ENCODE measurements at regions not wholly inside any gene's neighbourhood (a gene's known extent, or its start where the extent isn't known, plus 50 kb on each side); places are given as distances from the start of the nearest gene placed in this dataset.

- no peak overlapping the region for H3K4me2 ChIP-seq
- FAIRE-seq (no peak), ATAC-seq (no peak), DNase-seq (ENCODE audit: low read depth in 1 of 2, low spot score in 1 of 2) (no peak)
- no peaks in the 10 kb centered on the region for H3K9me3 ChIP-seq
- ChIA-PET CTCF (interaction anchor here (1.2 to 1.3 kb wide), 2 partner anchors 54 to 423 kb away, joined by 4 to 5 read pairs; no protein-coding TSS in a partner anchor), POLR2A (no interaction called here)
- no peak overlapping the region for H3K4me3 ChIP-seq
- 83% methylated on average over 4 of the region's 8 CpGs for WGBS (ENCODE audit: missing lambda C conversion rate)
- H3K4me1 ChIP-seq, result peaks cover 12% of the 10 kb centered on the region
- H3K27ac ChIP-seq, result no peak overlapping the region
- TF ChIP-seq ZNF302 (CRISPR knock-in tag; IDR thresholded peaks at IDR 0.05) (no peak), TP53 (CRISPR knock-in tag; IDR thresholded peaks at IDR 0.05) (no peak), CBX8 (IDR thresholded peaks at IDR 0.05) (no peak), REST (IDR thresholded peaks at IDR 0.05) (no peak), MAZ (IDR thresholded peaks at IDR 0.05; ENCODE audit: borderline replicate concordance, low read depth, low read length) (no peak), HOXB5 (CRISPR knock-in tag; IDR thresholded peaks at IDR 0.05) (no peak), HES2 (IDR thresholded peaks at IDR 0.05) (no peak), FOXS1 (CRISPR knock-in tag; IDR thresholded peaks at IDR 0.05) (no peak), CEBPB (IDR thresholded peaks at IDR 0.05) (no peak), NPAS2 (CRISPR knock-in tag; IDR thresholded peaks at IDR 0.05; ENCODE audit: borderline replicate concordance) (no peak), HDAC2 (IDR thresholded peaks at IDR 0.05) (no peak), PHF8 (IDR thresholded peaks at IDR 0.05; ENCODE audit: borderline replicate concordance, low read depth) (no peak), CHD2 (IDR thresholded peaks at IDR 0.05; ENCODE audit: low read length, partially characterized antibody) (no peak), NFE2L2 (conservative IDR thresholded peaks at IDR 0.05; ENCODE audit: low read length) (no peak)
Observed at GRCh38 chr5:96282020-96282419, 151.0 kb downstream of the PCSK1 start.

- 63% methylated on average over 2 of the region's 2 CpGs for WGBS (ENCODE audit: missing lambda C conversion rate)
- TF ChIP-seq MYC (IDR thresholded peaks at IDR 0.05; ENCODE audit: borderline replicate concordance, low read length) (no peak), ESRRA (IDR thresholded peaks at IDR 0.05; ENCODE audit: borderline replicate concordance, low read length) (no peak), MAFK (IDR thresholded peaks at IDR 0.05; ENCODE audit: partially characterized antibody) (no peak), CBX8 (IDR thresholded peaks at IDR 0.05) (no peak), CEBPB (IDR thresholded peaks at IDR 0.05) (no peak), KDM1A (IDR thresholded peaks at IDR 0.05; ENCODE audit: low read depth) (no peak), EHMT2 (IDR thresholded peaks at IDR 0.05; ENCODE audit: low read depth) (no peak), EP300 (IDR thresholded peaks at IDR 0.05) (no peak), BCL3 (IDR thresholded peaks at IDR 0.05) (no peak), SMC3 (IDR thresholded peaks at IDR 0.05) (no peak), HOXB13 (CRISPR knock-in tag; IDR thresholded peaks at IDR 0.05; ENCODE audit: low read depth) (no peak), NFE2L2 (conservative IDR thresholded peaks at IDR 0.05; ENCODE audit: low read length) (no peak), PHF8 (IDR thresholded peaks at IDR 0.05; ENCODE audit: borderline replicate concordance, low read depth) (no peak), FOXS1 (CRISPR knock-in tag; IDR thresholded peaks at IDR 0.05) (no peak), BHLHE40 (IDR thresholded peaks at IDR 0.05; ENCODE audit: low read depth, low read length) (no peak), ZC3H11A (IDR thresholded peaks at IDR 0.05) (no peak)
- POLR2A ChIA-PET, result no interaction called here
- no peak overlapping the region for H3K4me3 ChIP-seq
- H3K4me1 ChIP-seq, result peaks cover 12% of the 10 kb centered on the region
- H3K27ac ChIP-seq, result no peak overlapping the region
- CTCF ChIA-PET, result interaction anchor here (0.6 to 1.2 kb wide), 3 partner anchors 10 to 355 kb away, joined by 3 to 5 read pairs (median 3); no protein-coding TSS in a partner anchor
- no peak overlapping the region for H3K4me2 ChIP-seq
- ATAC-seq (no peak), DNase-seq (ENCODE audit: low read depth in 1 of 2, low spot score in 1 of 2) (no peak), FAIRE-seq (no peak)
- no peaks in the 10 kb centered on the region for H3K9me3 ChIP-seq
Observed at GRCh38 chr5:96280946-96281393, 152.1 kb downstream of the PCSK1 start.

Data from A549 (cell line).